Transverse colon (tissue), 4 donors: ENCODE measurements at regions not wholly inside any gene's neighbourhood (a gene's known extent, or its start where the extent isn't known, plus 50 kb on each side); places are given as distances from the start of the nearest gene placed in this dataset.

Experiments used
- DNase-seq: peaks from one replicate; pipeline ENCODE4 v3.0.0-alpha.2; 2019
- H3K27ac ChIP-seq, 4 donors: fragments of 200-600 bp; sonication (generic); 2 replicates each; pipeline ENCODE4 v1.5.1; 2016 to 2018; ENCODE audit warnings: inconsistent platforms in 4 of 4
- H3K27me3 ChIP-seq: fragments of 200-600 bp; sonication (generic); 2 replicates; pipeline ENCODE4 v1.5.1; 2017; ENCODE audit warnings: inconsistent platforms
- H3K36me3 ChIP-seq, 4 donors: fragments of 200-600 bp; sonication (generic); 2 replicates each; pipeline ENCODE4 v1.5.1; 2017 to 2019; ENCODE audit warnings: inconsistent platforms in 4 of 4
- H3K4me1 ChIP-seq, 4 donors: fragments of 200-600 bp; sonication (generic); 2 replicates each; pipeline ENCODE4 v1.5.1; 2017 to 2020; ENCODE audit warnings: inconsistent platforms in 4 of 4
- H3K4me3 ChIP-seq, 4 donors: fragments of 200-600 bp; sonication (generic); 1 replicate in 1 of 4; 2 replicates in 3 of 4; pipeline versions ENCODE4 v1.5.1 to v1.6.1; 2017 to 2019; ENCODE audit warnings: inconsistent platforms in 4 of 4
- H3K9me3 ChIP-seq, 2 donors: fragments of 200-600 bp; sonication (generic); 2 replicates each; pipeline ENCODE4 v1.5.1; 2017 to 2019; ENCODE audit warnings: inconsistent platforms in 2 of 2
- CTCF ChIP-seq, 5 experiments: fragments of 200-600 bp in 3 of 5; fragments of 450-650 bp in 2 of 5; sonication (generic) in 3 of 5; IDR thresholded peaks; 1 replicate in 2 of 5; 2 replicates in 3 of 5; pipeline ENCODE4 v1.5.1; 2016 to 2017; ENCODE audit warnings: antibody characterized with exemption in 5 of 5, inconsistent platforms in 3 of 5, mild to moderate bottlenecking in 2 of 5, moderate library complexity in 1 of 5
- EP300 ChIP-seq: sonication (generic); formaldehyde crosslinking; IDR thresholded peaks from one replicate; pipeline ENCODE4 v1.6.1; 2017; ENCODE audit warnings: antibody characterized with exemption, low read depth
- POLR2A ChIP-seq: fragments of 450-650 bp; IDR thresholded peaks from one replicate; pipeline ENCODE4 v1.6.1; 2016; ENCODE audit warnings: antibody characterized with exemption, mild to moderate bottlenecking, moderate library complexity
- POLR2AphosphoS5 ChIP-seq, 3 donors: sonication (generic); formaldehyde crosslinking; IDR thresholded peaks; one replicate each; pipeline ENCODE4 v1.6.1; 2016; ENCODE audit warnings: antibody characterized with exemption in 3 of 3
- WGBS, 2 donors: methylation state at CpG; one replicate each; pipeline ENCODE4 v1.1.5; 2018; ENCODE audit warnings: low coverage in 1 of 2; 5-methylcytosine and 5-hydroxymethylcytosine counted together
- in situ Hi-C, 4 donors: fragments of 200-750 bp; cut with MboI; loops; one replicate each; pipeline versions ENCODE4 v1.15.0 to v1.15.1; 2017; ENCODE audit warnings: low sequenced_read_pairs in 3 of 4, low pct_ligation_motif_present in 1 of 4, low pct_unique_long_range_greater_than_20kb in 1 of 4
- intact Hi-C: fragments of 100-400 bp; cut with DNase I; formaldehyde crosslinking; loops from one replicate; pipeline ENCODE4 v1.15.1; 2023; ENCODE audit warnings: low total_unique reads

- H3K4me1 ChIP-seq = no peaks in the 10 kb centered on the region
- H3K27ac ChIP-seq = no peak overlapping the region
- no peaks in the 10 kb centered on the region for H3K36me3 ChIP-seq
- H3K4me3 ChIP-seq = no peak overlapping the region
- 70 to 90% methylated on average over 9 to 13 of the region's 13 CpGs for WGBS, 2 donors
- TF ChIP-seq EP300 (no peak), CTCF (IDR thresholded peaks at IDR 0.05) (no peak), POLR2A (no peak), POLR2AphosphoS5 (IDR thresholded peaks at IDR 0.05) (no peak)
- in situ Hi-C loops = no loop called here
- DNase-seq = no peak
- intact Hi-C loops = no loop called here
- H3K27me3 ChIP-seq = no peaks in the 10 kb centered on the region
- no peaks in the 10 kb centered on the region for H3K9me3 ChIP-seq
Measured at GRCh38 chr5:116382032-116382873, 192.4 kb downstream of the SEMA6A start.

GRCh38 chr5:116381201-116381600, 193.4 kb downstream of the SEMA6A start:
- Histone ChIP-seq H3K36me3 (no peaks in the 10 kb centered on the region), H3K9me3 (no peaks in the 10 kb centered on the region), H3K27me3 (no peaks in the 10 kb centered on the region), H3K27ac (no peak overlapping the region), H3K4me1 (no peaks in the 10 kb centered on the region), H3K4me3 (no peak overlapping the region)
- in situ Hi-C loops (no loop called here), intact Hi-C loops (no loop called here)
- TF ChIP-seq CTCF (IDR thresholded peaks at IDR 0.05) = no peak
- no peak for TF ChIP-seq POLR2AphosphoS5 (IDR thresholded peaks at IDR 0.05)
- TF ChIP-seq EP300 = no peak
- TF ChIP-seq POLR2A = no peak
- 97 to 100% methylated on average over 2 to 6 of the region's 6 CpGs for WGBS, 2 donors
- no peak for DNase-seq

GRCh38 chr5:116380621-116381020, 194.0 kb downstream of the SEMA6A start:
- TF ChIP-seq EP300 (no peak), CTCF (IDR thresholded peaks at IDR 0.05) (no peak), POLR2AphosphoS5 (IDR thresholded peaks at IDR 0.05) (no peak), POLR2A (no peak)
- Histone ChIP-seq H3K36me3 (no peaks in the 10 kb centered on the region), H3K27me3 (no peaks in the 10 kb centered on the region), H3K4me3 (no peak overlapping the region), H3K27ac (no peak overlapping the region), H3K4me1 (no peaks in the 10 kb centered on the region), H3K9me3 (no peaks in the 10 kb centered on the region)
- intact Hi-C loops = no loop called here
- in situ Hi-C loops = no loop called here
- no peak for DNase-seq
- WGBS, 2 donors = 94 to 97% methylated on average over 2 of the region's 2 CpGs

- in situ Hi-C loops = no loop called here
Measured at GRCh38 chr5:116379306-116379705, 195.3 kb downstream of the SEMA6A start.

More at GRCh38 chr5:116379306-116379705, 195.3 kb downstream of the SEMA6A start:
- Histone ChIP-seq H3K27me3 (no peaks in the 10 kb centered on the region), H3K9me3 (no peaks in the 10 kb centered on the region), H3K4me3 (no peak overlapping the region), H3K4me1 (no peaks in the 10 kb centered on the region), H3K36me3 (no peaks in the 10 kb centered on the region), H3K27ac (no peak overlapping the region)
- no peak for DNase-seq
- TF ChIP-seq EP300 (no peak), POLR2A (no peak), CTCF (IDR thresholded peaks at IDR 0.05) (no peak), POLR2AphosphoS5 (IDR thresholded peaks at IDR 0.05) (no peak)
- 92 to 93% methylated on average over 2 to 5 of the region's 5 CpGs for WGBS, 2 donors
- intact Hi-C loops = no loop called here
